ENCODE measurements at regions not wholly inside any gene's neighbourhood (a gene's known extent, or its start where the extent isn't known, plus 50 kb on each side); places are given as distances from the start of the nearest gene placed in this dataset.

DNA sequence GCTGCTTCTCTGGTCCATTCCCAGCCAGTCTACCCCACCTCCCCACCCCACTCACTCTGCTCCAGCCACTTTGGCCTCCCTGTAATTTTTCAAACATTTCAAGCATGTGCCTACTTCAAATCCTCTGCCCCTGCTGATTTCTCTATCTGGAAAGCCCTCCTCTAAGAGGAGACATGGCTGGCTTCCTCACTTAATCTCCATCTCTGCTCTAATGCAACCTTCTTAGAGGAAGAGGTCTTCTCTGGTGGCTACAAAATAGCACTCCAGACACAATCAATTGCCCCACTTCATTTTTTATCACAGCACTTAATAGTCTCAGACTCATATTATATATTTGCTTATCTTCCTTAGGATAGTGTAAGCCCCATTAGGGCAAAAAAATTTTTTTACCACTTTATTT, 161.1 kb upstream of the SLC39A10 start:
- TF ChIP-seq SRF (IDR thresholded peaks at IDR 0.05; ENCODE audit: low read depth) (no peak), EGR1 (IDR thresholded peaks at IDR 0.05; ENCODE audit: low read depth) (no peak), ELF1 (IDR thresholded peaks at IDR 0.05; ENCODE audit: borderline replicate concordance, low read depth) (no peak), TCF7L2 (IDR thresholded peaks at IDR 0.05; ENCODE audit: borderline replicate concordance, extremely low read depth, insufficient read depth, insufficient read length) (no peak), CBX3 (IDR thresholded peaks at IDR 0.05; ENCODE audit: low read depth) (no peak), EZH2 (IDR thresholded peaks at IDR 0.05) (no peak)
- intact Hi-C loops (cut with micrococcal nuclease): no loop called here
- Histone ChIP-seq H3K36me3 (ENCODE audit: control insufficient read depth in 1 of 2, insufficient read depth in 2 of 2, low read length in 2 of 2) (no peaks in the 10 kb centered on the region), H2AFZ (ENCODE audit: low read depth, low read length, poor library complexity, severe bottlenecking) (no peak overlapping the region), H3K27ac (ENCODE audit: low read depth, low read length) (no peak overlapping the region), H3K27me3 (ENCODE audit: insufficient read depth, low read length) (no peaks in the 10 kb centered on the region), H3K79me2 (ENCODE audit: insufficient read depth, low read length) (no peaks in the 10 kb centered on the region), H3K9me2 (ENCODE audit: insufficient read depth) (no peaks in the 10 kb centered on the region), H3K4me3 (replicated peaks in 1 of 2; ENCODE audit: low read depth in 1 of 2, low read length in 2 of 2) (no peak overlapping the region), H4K20me1 (ENCODE audit: insufficient read depth) (no peaks in the 10 kb centered on the region), H3K9me3 (ENCODE audit: control insufficient read depth in 1 of 2, insufficient read depth in 1 of 2, low read depth in 1 of 2, low read length in 2 of 2) (no peaks in the 10 kb centered on the region), H3K4me1 (ENCODE audit: control insufficient read depth in 1 of 2, insufficient read depth in 2 of 2, low read length in 2 of 2) (no peaks in the 10 kb centered on the region), H3K4me2 (ENCODE audit: low read length) (no peak overlapping the region), H3K9ac (ENCODE audit: low read length) (no peak overlapping the region)
- ChIA-PET CTCF (no interaction called here), RAD21 (ENCODE audit: low non-redundant PET in 1 of 2, low total read pairs in 2 of 2, uncharacterized antibody in 2 of 2, unreplicated experiment in 2 of 2) (no interaction called here), POLR2A (no interaction called here)
- no peak for ATAC-seq
- no TSS peak for BruUV-seq (replicated peaks)
- no peak for DNase-seq (ENCODE audit: low read depth, low spot score)

GRCh38 chr2:195495351-195495750, 161.7 kb upstream of the SLC39A10 start:
- Histone ChIP-seq H3K27ac (ENCODE audit: low read depth, low read length) (no peak overlapping the region), H3K9me3 (ENCODE audit: control insufficient read depth in 1 of 2, insufficient read depth in 1 of 2, low read depth in 1 of 2, low read length in 2 of 2) (no peaks in the 10 kb centered on the region), H3K9ac (ENCODE audit: low read length) (no peak overlapping the region), H3K79me2 (ENCODE audit: insufficient read depth, low read length) (no peaks in the 10 kb centered on the region), H2AFZ (ENCODE audit: low read depth, low read length, poor library complexity, severe bottlenecking) (no peak overlapping the region), H3K36me3 (ENCODE audit: control insufficient read depth in 1 of 2, insufficient read depth in 2 of 2, low read length in 2 of 2) (no peaks in the 10 kb centered on the region), H4K20me1 (ENCODE audit: insufficient read depth) (no peaks in the 10 kb centered on the region), H3K4me2 (ENCODE audit: low read length) (no peak overlapping the region), H3K4me3 (replicated peaks in 1 of 2; ENCODE audit: low read depth in 1 of 2, low read length in 2 of 2) (no peak overlapping the region), H3K9me2 (ENCODE audit: insufficient read depth) (no peaks in the 10 kb centered on the region), H3K4me1 (ENCODE audit: control insufficient read depth in 1 of 2, insufficient read depth in 2 of 2, low read length in 2 of 2) (no peaks in the 10 kb centered on the region), H3K27me3 (ENCODE audit: insufficient read depth, low read length) (no peaks in the 10 kb centered on the region)
- ChIA-PET CTCF (no interaction called here), POLR2A (no interaction called here), RAD21 (ENCODE audit: low non-redundant PET in 1 of 2, low total read pairs in 2 of 2, uncharacterized antibody in 2 of 2, unreplicated experiment in 2 of 2) (no interaction called here)
- no peak for DNase-seq (ENCODE audit: low read depth, low spot score)
- intact Hi-C loops (cut with micrococcal nuclease): no loop called here
- ATAC-seq: no peak
- no TSS peak for BruUV-seq (replicated peaks)
- TF ChIP-seq ATF3 (IDR thresholded peaks at IDR 0.05) (no peak), POLR2AphosphoS5 (IDR thresholded peaks at IDR 0.05; ENCODE audit: low read depth, low read length) (no peak), POLR2A (IDR thresholded peaks at IDR 0.05; ENCODE audit: borderline replicate concordance, extremely low read depth, insufficient read depth, insufficient read length) (no peak), RAD21 (IDR thresholded peaks at IDR 0.05; ENCODE audit: low read depth) (no peak), EZH2phosphoT487 (IDR thresholded peaks at IDR 0.05; ENCODE audit: borderline replicate concordance) (no peak), ELF1 (IDR thresholded peaks at IDR 0.05; ENCODE audit: borderline replicate concordance, low read depth) (no peak)

Data from HCT116 (cell line).